Stimulated activated CD8-positive, alpha-beta memory T cell treated with anti-CD3 and anti-CD28 coated beads, Interleukin-7, amount 100 ng/mL, for 1 hour (primary cell): ENCODE measurements at regions not wholly inside any gene's neighbourhood (a gene's known extent, or its start where the extent isn't known, plus 50 kb on each side); places are given as distances from the start of the nearest gene placed in this dataset.

ENCODE experiments used
- DNase-seq, 2 donors: peaks; one replicate each; pipeline ENCODE4 v3.0.0-alpha.2; 2020; ENCODE audit warnings: low read depth in 2 of 2

GRCh38 chr16:86930663-86931373, 352.5 kb downstream of the FOXL1 start:
- DNase-seq: no peak

- no peak for DNase-seq
Measured at GRCh38 chr16:86931410-86931941, 353.1 kb downstream of the FOXL1 start.

DNA sequence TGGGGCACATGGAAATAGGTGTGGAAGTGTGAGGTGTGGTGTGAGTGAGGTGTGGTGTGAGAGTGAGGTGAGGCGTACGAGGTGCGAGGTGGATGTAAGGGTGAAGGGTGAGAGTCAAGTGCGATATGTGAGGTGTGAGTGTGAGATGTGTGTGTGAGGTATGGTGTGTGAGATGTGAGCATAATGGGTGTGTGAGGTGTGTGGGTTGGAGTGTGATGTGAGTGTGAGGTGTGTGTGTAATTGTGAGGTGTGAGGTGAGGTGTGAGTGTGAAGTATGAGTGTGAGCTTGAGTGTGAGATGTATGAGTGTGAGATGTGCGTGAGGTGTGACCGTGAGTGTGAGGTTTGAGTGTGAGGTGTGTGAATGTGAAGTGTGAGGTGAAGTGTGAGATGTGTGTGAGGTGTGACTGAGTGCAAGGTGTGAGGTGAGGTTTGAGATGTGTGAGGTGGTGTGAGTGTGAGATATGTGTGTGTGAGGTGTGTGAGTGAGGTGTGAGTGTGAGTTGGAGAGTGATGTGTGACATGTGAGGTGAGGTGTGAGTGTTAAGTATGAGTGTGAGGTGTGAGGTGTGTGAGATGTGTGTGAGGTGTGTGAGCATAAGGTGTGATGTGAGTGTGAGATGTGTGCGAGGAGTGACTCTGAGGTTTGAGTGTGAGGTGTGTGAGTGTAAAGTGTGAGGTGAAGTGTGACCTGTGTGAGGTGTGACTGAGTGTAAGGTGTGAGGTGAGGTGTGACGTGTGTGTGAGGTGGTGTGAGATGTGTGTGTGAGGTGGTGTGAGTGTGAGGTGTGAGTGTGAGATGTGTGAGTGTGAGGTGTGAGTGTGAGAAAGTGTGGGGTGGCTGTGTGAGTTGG, 354.0 kb downstream of the FOXL1 start:
- no peak for DNase-seq

DNA sequence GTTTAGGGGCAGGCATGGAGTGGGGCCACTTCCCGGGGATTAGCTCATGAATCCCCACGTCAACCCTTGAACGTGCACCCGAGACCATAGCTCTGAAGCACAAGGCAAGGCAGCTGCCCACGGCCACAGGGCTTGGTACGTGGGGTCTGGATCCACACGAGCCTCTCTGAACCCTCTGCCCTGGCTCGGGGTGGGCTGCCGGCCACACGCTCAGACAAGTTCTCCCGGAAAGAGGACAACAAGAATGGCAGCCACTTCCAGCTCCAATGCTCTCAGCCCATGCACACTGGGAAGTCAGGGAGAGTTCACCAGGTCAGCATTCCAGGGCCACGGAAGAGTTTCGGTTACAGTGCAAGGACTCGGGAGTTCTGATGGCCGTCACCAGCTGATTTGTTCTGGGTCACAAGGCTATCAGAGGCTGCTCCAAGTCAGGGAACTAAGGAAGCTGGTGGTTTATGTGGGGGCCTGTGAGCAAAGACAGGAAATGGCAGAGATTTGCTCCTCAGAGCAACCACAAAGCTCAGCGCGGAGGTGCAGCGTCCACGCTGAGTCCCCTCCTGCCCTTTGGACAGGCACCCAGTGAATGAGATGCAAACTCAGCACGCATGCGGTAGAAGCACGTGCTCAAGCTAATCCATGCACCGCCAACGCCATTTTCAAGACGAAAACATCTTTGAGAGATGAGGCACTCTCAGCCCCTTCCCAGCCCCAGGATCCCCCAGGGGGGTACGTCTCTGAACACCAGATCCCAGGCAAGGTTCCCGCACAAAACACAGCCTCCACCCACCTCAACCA, 356.4 kb downstream of the FOXL1 start:
- no peak for DNase-seq

GRCh38 chr16:86939609-86940008, 361.3 kb downstream of the FOXL1 start:
- no peak for DNase-seq

DNA sequence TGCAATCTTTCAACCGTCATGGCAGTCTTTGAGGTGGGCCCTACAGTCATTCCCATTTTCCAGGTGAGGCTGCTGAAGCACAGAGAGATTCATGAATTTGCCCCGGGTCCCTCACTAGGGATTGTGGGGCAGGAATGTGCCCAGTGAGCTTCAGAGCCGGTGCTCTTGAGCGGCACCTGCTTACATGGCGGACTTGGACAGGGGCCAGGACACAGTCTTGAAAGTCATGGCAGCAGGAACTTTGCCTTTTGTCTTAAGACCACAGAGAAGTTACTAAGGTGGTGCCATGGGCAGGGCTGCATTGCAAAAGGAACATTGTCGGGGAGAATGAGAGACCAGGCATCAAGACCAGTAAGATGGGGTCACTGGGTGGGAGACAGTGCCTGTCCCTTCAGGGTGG, 363.4 kb downstream of the FOXL1 start:
- no peak for DNase-seq

- no peak for DNase-seq
Measured at GRCh38 chr16:86942151-86943051, 364.1 kb downstream of the FOXL1 start.

DNA sequence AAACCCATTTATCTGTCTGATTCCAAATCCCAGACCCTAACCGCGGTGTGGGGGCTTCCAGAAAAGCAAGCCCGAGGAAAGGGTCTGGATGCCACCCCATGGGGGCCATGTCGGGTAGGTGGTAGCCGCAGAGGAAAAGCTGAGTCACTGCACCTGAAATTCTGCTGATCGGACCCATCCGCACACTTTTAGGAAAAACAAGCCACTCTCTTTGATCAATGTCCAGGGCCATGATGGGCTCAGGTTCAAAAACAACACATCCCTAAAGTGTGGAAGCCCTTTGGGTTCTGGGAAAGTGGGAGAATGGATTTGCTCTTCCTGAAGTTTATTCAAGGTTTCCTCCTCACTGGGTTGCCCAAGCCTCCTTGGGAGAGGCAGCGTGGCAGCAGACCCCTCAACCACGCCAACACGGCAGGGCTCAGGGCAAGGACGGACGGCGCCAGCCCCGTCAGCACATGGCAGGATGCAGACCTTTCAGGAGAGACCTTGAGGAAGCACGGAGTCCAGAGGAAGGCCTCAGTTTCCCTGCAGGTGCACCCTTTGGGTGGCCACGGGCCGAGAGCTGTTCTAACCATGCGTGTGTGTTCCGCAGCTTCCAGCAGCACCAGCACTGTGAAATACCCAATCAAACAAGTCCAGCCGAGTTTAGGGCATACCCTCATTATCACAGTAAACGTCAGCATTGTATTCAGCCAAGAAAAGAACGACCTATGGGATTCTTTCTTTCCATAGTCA, 367.0 kb downstream of the FOXL1 start:
- DNase-seq: no peak

DNA sequence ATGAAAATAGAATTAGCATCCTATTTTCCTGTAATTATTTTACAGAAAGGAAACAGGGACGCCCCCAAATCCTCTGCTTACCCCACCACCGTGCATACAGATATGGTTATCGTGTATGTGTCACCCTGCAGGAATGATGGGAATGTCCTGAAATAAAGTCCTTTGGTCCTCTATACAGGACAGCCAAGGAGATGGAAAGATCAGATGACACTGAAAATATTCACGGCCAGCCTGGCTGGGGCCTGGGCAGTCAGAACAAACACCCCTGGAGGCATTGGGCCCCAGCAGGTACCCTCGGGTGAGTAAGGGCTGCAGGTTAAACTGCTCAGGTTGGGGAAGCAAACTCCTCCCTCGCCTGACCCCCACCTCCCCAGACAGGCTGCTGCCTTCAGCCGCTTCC, 368.0 kb downstream of the FOXL1 start:
- no peak for DNase-seq

GRCh38 chr16:86946981-86947380, 368.6 kb downstream of the FOXL1 start:
- DNase-seq: no peak

- no peak for DNase-seq
Measured at GRCh38 chr16:86948046-86948445, 369.1 kb downstream of the C16orf95 start.

DNA sequence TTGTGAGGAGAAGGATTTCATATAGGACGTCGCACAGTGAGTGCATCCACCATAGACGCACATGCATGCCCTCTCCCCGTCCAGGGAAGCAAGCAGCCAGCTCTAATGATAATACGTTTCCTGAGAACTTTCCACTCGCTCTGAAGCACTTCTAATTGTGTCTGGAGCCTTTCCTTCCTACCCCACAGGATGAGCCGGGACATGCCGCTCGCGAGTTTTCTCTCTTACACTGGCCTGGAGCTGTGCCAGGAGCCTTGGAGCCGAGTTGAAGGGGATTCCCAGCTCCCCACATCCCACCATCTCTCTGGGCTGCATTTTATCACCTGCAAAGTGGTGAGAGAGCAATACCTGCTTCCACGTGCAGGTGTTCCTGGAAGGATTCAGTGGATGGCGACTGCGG, 368.1 kb downstream of the C16orf95 start:
- no peak for DNase-seq

- no peak for DNase-seq
Measured at GRCh38 chr16:86949630-86950029, 367.6 kb downstream of the C16orf95 start.

GRCh38 chr16:86951041-86951822, 366.0 kb downstream of the C16orf95 start:
- no peak for DNase-seq

DNA sequence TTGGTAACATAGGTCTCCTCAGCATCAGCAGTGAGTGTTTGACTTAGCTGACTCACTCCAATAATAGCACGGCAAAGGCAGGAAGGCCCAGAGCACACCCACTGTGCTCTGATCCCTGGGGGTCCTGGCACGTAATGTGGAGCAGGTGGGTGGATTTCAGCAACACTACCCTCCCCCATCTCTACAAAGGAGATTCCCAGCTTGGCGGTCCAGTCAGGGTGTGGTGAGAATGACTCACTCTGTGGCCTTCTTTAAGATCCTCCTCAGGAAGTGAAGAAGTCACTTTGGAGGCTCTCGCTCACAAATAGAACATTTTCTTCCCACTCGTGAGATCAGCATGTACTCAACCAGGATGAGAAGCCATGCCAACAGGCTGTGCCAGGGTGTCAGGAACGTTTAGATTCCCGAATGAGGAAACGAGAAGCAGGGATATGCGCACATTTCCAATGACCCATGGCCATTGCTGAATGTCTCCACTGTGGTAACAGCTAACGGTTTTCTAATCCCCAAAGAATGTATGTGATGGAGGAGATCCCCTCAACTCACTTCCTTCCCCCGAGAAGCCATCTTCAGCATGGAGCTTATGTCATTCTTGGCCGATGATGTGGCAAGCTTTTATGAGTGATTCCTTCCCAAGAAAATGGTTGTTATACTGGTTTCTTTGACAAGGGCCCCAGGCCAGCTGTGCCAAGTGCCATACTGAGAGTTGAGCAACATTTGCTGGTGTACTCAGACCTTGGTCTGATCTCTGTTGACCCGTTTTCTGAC, 365.2 kb downstream of the C16orf95 start:
- no peak for DNase-seq

DNA sequence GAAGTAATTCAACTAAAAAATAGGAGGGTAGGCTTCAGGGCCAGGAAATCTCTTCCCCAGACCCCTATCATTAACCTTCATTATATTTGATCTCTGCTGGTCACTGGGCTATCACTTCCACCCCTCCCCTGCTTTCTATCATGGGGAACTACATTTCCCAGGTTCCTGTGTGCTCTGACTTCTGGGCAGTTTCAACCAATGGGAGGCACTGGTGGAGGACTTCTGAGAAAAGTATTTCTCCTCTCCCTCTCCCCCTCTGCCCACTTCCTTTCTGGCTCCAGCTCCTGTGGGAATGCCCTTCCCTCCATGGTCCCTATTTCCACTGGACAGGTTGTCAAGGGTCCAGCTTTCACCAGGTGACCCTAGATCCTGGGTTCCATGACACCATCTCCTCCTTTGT, 364.4 kb downstream of the C16orf95 start:
- DNase-seq: no peak

- DNase-seq: no peak
Measured at GRCh38 chr16:86953631-86954391, 363.4 kb downstream of the C16orf95 start.
